ENCODE measurements at regions not wholly inside any gene's neighbourhood (a gene's known extent, or its start where the extent isn't known, plus 50 kb on each side); places are given as distances from the start of the nearest gene placed in this dataset.

DNA sequence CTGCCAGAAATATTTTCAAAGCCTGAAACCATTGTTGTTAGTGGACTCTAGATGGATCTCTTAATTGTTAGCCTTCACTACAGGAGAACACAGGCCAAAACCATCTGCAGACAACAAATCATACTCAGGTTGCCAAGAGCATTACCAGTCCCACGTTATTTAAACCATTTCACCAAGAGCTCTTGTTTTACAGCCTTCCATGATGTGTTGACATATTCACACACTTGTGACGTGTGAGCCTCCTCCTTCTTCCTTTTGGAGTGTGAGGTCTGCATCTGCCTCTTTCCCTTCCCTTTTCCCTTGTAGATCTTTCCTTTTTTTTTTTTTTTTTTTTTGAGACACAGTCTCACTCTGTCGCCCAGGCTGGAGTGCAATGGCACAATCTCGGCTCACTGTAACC, 279.0 kb downstream of the AUH start:
- TF ChIP-seq, protein P1, sequence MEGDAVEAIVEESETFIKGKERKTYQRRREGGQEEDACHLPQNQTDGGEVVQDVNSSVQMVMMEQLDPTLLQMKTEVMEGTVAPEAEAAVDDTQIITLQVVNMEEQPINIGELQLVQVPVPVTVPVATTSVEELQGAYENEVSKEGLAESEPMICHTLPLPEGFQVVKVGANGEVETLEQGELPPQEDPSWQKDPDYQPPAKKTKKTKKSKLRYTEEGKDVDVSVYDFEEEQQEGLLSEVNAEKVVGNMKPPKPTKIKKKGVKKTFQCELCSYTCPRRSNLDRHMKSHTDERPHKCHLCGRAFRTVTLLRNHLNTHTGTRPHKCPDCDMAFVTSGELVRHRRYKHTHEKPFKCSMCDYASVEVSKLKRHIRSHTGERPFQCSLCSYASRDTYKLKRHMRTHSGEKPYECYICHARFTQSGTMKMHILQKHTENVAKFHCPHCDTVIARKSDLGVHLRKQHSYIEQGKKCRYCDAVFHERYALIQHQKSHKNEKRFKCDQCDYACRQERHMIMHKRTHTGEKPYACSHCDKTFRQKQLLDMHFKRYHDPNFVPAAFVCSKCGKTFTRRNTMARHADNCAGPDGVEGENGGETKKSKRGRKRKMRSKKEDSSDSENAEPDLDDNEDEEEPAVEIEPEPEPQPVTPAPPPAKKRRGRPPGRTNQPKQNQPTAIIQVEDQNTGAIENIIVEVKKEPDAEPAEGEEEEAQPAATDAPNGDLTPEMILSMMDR (conservative IDR thresholded peaks at IDR 0.05; ENCODE audit: low read depth, low read length), result no peak
- DNase-seq (ENCODE audit: low read depth), result no peak

DNA sequence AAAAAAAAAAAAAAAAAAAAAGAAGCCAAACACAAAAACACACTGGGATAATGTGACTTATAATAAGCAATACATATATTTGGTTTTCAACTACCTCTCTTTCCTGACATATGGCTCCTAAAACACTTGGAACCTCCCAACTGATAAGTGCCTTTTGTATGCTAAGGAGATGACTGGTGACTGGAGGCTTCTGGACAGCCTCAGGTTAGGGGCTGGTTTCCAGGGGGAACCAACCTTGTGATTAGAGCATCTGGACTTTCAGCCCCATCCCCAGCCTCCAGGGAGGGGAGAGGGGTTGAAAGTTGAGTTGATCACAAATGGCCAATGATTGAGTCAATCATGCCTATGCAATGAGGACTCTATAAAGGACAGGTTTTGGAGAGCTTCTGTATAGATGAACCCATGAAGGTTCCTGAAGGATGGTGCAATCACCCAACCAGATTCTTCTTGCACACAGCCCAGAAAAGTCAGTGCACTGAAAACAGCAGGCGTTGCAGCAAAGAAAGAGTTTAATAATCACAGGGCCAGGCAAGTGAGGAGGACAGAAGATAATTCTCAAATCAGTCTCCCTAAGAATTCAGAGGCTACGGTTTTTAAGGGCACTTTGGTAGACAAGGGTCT, 276.7 kb downstream of the AUH start:
- TF ChIP-seq, protein P1 (conservative IDR thresholded peaks at IDR 0.05; ENCODE audit: low read depth, low read length), result no peak

More for the DNA sequence above, 279.0 kb downstream of the AUH start:
- no peak overlapping the region for H3K4me3 ChIP-seq (ENCODE audit: low read depth, low read length)

DNA sequence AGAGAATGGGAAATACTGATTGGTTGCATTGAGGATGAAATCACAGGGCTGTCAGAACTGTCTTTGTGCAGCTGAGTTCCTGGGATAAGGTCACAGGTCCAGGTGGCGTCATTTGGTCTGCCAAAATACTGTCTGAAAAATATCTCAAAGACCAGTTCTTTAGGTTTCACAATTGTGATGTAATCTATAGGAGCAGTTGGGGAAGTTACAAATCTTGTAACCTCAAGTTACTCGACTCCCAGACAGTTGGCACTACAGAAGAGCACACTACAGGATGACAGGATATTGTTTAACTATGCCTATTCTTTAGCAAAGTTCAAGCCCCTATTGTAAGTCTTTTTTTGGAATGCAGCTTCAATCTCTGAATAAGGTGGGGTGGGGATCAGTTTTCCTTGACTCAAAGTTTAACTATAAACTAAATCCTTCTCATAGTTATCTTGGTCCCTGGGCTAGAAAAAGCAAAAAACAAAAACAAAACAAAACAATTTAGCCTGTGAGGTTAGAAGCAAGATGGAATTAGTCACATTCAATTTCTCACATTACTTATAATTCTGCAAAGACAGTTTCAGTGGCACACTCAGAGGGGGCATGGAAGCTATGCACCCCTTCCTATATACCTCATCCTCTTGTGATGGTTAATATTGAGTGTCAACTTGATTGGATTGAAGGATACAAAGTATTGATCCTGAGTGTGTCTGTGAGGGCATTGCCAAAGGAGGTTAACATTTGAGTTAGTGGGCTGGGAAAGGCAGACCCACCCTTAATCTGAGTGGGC, 276.0 kb downstream of the AUH start:
- TF ChIP-seq, protein P1 (conservative IDR thresholded peaks at IDR 0.05; ENCODE audit: low read depth, low read length), result no peak
- DNase-seq (ENCODE audit: low read depth), result no peak

More for the DNA sequence above, 276.7 kb downstream of the AUH start:
- no peak for DNase-seq (ENCODE audit: low read depth)
- no peak overlapping the region for H3K4me3 ChIP-seq (ENCODE audit: low read depth, low read length)

DNA sequence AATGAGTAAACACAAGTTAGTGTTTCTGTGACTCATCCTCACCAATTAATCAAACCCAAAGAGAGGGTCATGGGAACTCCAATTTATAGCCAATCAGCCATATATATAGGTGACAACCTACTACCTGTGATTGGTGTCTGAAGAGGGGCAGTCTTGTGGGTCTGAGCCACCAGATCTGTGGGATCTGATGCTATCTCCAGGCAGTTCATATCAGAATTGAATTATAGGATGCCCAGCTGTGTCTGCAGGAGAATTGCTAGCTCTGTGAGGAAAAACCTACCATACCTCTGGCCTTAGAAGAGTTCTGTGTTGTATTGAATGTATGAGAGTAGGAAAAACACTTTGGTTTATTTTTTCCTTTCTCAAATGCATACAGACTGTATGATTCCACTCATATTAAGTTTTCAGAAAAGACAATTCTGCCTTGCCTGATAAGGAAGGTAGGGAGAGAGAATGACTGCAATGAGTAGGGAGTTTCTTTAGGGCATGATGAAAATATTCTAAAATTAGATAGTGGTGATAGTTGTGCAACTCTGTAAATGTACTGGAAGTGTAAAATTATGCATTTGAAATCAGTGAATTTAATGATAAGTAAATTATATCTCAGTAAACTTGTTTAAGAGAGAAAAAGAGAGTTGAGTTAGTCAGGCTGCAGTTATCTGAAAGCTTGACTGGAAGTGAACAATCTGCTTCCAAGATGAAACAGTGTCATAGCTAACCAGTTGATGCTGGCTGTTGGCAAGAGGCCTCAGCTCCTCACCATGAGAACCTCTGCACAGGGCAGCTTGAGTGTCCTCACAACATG, 274.9 kb downstream of the AUH start:
- DNase-seq (ENCODE audit: low read depth), result no peak
- TF ChIP-seq, protein P1 (conservative IDR thresholded peaks at IDR 0.05; ENCODE audit: low read depth, low read length), result no peak
- no peak overlapping the region for H3K4me3 ChIP-seq (ENCODE audit: low read depth, low read length)

More for the DNA sequence above, 276.0 kb downstream of the AUH start:
- H3K4me3 ChIP-seq (ENCODE audit: low read depth, low read length), result no peak overlapping the region

DNA sequence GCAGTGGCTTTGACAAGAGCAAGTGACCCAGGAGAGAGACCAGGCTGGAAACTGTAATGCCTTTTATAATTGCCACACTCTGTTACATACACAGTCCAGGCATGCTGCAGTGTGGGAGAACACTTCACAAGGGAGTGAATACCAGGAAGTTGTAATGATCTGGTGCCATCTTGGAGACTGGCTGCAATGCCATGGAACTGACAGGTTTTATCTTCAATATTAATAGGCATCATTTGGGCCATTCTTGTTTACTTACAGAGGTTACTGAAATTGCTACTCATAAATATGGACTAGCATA, 274.3 kb downstream of the AUH start:
- H3K4me3 ChIP-seq (ENCODE audit: low read depth, low read length), result no peak overlapping the region
- TF ChIP-seq, protein P1 (conservative IDR thresholded peaks at IDR 0.05; ENCODE audit: low read depth, low read length), result no peak

GRCh38 chr9:91089405-91090129, 272.2 kb downstream of the AUH start:
- no peak overlapping the region for H3K4me3 ChIP-seq (ENCODE audit: low read depth, low read length)
- TF ChIP-seq, protein P1 (conservative IDR thresholded peaks at IDR 0.05; ENCODE audit: low read depth, low read length), result peak; percentile 71
- DNase-seq (ENCODE audit: low read depth), result no peak

More for the DNA sequence above, 274.3 kb downstream of the AUH start:
- no peak for DNase-seq (ENCODE audit: low read depth)

All from epithelial cell of proximal tubule (primary cell).